KMS-11 (cell line): ENCODE measurements at regions not wholly inside any gene's neighbourhood (a gene's known extent, or its start where the extent isn't known, plus 50 kb on each side); places are given as distances from the start of the nearest gene placed in this dataset.

ENCODE experiments used
- H2AFZ ChIP-seq: fragments of 200-600 bp; sonication (generic); 2 replicates; pipeline ENCODE4 v1.6.1; 2016; ENCODE audit warnings: antibody characterized with exemption, mixed run types, low read depth
- H3K27ac ChIP-seq: fragments of 200-600 bp; sonication (generic); 2 replicates; pipeline ENCODE4 v1.6.1; 2016; ENCODE audit warnings: mild to moderate bottlenecking, mixed run types
- H3K27me3 ChIP-seq: fragments of 200-600 bp; sonication (generic); 2 replicates; pipeline ENCODE4 v1.6.1; 2017; ENCODE audit warnings: mild to moderate bottlenecking, low read depth, mixed run types, moderate library complexity; ENCODE audit not compliant: insufficient read depth
- H3K36me3 ChIP-seq: fragments of 200-600 bp; sonication (generic); 2 replicates; pipeline ENCODE4 v1.6.1; 2017; ENCODE audit warnings: mild to moderate bottlenecking, mixed run types; ENCODE audit not compliant: insufficient read depth
- H3K4me1 ChIP-seq: fragments of 200-600 bp; sonication (generic); 2 replicates; pipeline ENCODE4 v1.6.1; 2016; ENCODE audit warnings: mild to moderate bottlenecking, low read depth, mixed run types; ENCODE audit not compliant: poor library complexity, severe bottlenecking
- H3K4me2 ChIP-seq: fragments of 200-600 bp; sonication (generic); 2 replicates; pipeline ENCODE4 v1.7.0; 2016; ENCODE audit warnings: mild to moderate bottlenecking, mixed run types
- H3K4me3 ChIP-seq: fragments of 200-600 bp; sonication (generic); IDR thresholded peaks from 2 replicates; pipeline ENCODE4 v1.6.1; 2017; ENCODE audit warnings: low read depth, low read length, mixed read lengths; ENCODE audit not compliant: insufficient read depth
- H3K79me2 ChIP-seq: fragments of 200-600 bp; sonication (generic); 2 replicates; pipeline ENCODE4 v1.6.1; 2016; ENCODE audit warnings: low read depth, mixed run types; ENCODE audit not compliant: insufficient read depth
- H3K9ac ChIP-seq: fragments of 200-600 bp; sonication (generic); 2 replicates; pipeline ENCODE4 v1.6.1; 2016; ENCODE audit warnings: mild to moderate bottlenecking, mixed run types
- H4K20me1 ChIP-seq: fragments of 200-600 bp; sonication (generic); 2 replicates; pipeline ENCODE4 v1.6.1; 2016; ENCODE audit warnings: mild to moderate bottlenecking, mixed run types; ENCODE audit not compliant: insufficient read depth
- CTCF ChIP-seq: fragments of 200-600 bp; sonication (generic); conservative IDR thresholded peaks from 2 replicates; pipeline ENCODE4 v1.6.1; 2017; ENCODE audit warnings: low read depth, mild to moderate bottlenecking, antibody characterized with exemption, low read length, moderate library complexity, mixed read lengths

GRCh38 chr15:52876991-52877663 is 87.0 kb upstream of the ONECUT1 start:
- TF ChIP-seq CTCF, result no peak
- Histone ChIP-seq H2AFZ (no peak overlapping the region), H3K9ac (no peak overlapping the region), H4K20me1 (no peaks in the 10 kb centered on the region), H3K27ac (no peak overlapping the region), H3K27me3 (no peaks in the 10 kb centered on the region), H3K4me1 (no peaks in the 10 kb centered on the region), H3K79me2 (no peaks in the 10 kb centered on the region), H3K4me3 (no peak overlapping the region), H3K36me3 (no peaks in the 10 kb centered on the region), H3K4me2 (no peak overlapping the region)

- H2AFZ ChIP-seq, result no peak overlapping the region
- H3K79me2 ChIP-seq, result no peaks in the 10 kb centered on the region
- H4K20me1 ChIP-seq, result no peaks in the 10 kb centered on the region
- no peak overlapping the region for H3K9ac ChIP-seq
- no peak overlapping the region for H3K27ac ChIP-seq
- H3K4me3 ChIP-seq, result no peak overlapping the region
- H3K4me1 ChIP-seq, result no peaks in the 10 kb centered on the region
- no peaks in the 10 kb centered on the region for H3K36me3 ChIP-seq
- no peaks in the 10 kb centered on the region for H3K27me3 ChIP-seq
- TF ChIP-seq CTCF, result no peak
- H3K4me2 ChIP-seq, result no peak overlapping the region
Measured at GRCh38 chr15:52872036-52872818, 82.1 kb upstream of the ONECUT1 start.

DNA sequence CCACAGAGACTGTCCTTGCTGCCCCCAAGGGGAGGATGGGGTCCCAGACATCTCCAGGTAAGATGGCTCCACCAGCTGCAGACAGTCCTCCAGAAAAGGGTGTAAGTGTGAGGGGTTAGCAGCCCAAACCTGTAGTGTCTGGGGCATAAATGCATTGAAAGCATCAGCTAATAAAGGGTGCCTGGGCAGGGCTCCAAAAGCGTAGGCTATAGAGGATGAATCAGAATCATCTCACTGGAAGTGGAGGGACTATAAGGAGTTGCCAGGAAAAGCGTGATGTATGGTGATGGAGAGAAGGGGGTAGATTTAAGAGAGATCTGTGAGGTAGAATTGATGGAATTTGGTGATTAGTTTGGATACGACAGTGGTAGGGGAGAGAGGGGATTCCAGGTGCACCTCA is 79.9 kb upstream of the ONECUT1 start:
- Histone ChIP-seq H3K4me2 (no peak overlapping the region), H3K36me3 (no peaks in the 10 kb centered on the region), H3K79me2 (no peaks in the 10 kb centered on the region), H3K27ac (no peak overlapping the region), H3K4me1 (no peaks in the 10 kb centered on the region), H3K27me3 (no peaks in the 10 kb centered on the region), H4K20me1 (no peaks in the 10 kb centered on the region), H3K4me3 (no peak overlapping the region), H3K9ac (no peak overlapping the region), H2AFZ (no peak overlapping the region)
- no peak for TF ChIP-seq CTCF

DNA sequence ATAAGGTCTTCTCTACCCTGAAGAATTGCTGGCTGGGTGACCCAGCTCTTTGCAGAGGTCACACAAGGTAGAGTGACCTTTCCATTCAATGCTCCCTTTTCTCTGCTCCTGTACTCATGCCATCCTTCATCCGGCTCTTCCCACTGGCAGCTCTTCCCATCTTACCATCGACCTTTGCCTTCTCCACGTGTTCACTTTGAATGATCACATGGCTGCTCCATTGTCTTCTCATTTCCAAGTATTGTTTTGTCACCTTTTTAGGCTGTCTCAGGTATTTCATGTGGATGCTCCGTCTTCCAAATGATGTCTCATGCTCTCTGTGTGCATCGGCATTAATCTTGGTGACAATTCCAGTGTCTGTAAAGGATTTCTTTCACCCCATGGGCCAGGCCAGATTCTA is 76.6 kb upstream of the ONECUT1 start:
- no peaks in the 10 kb centered on the region for H4K20me1 ChIP-seq
- H3K4me1 ChIP-seq, result no peaks in the 10 kb centered on the region
- TF ChIP-seq CTCF, result no peak
- no peaks in the 10 kb centered on the region for H3K79me2 ChIP-seq
- H3K4me3 ChIP-seq, result no peak overlapping the region
- no peak overlapping the region for H3K4me2 ChIP-seq
- H3K9ac ChIP-seq, result no peak overlapping the region
- no peak overlapping the region for H3K27ac ChIP-seq
- H2AFZ ChIP-seq, result no peak overlapping the region
- no peaks in the 10 kb centered on the region for H3K27me3 ChIP-seq
- H3K36me3 ChIP-seq, result no peaks in the 10 kb centered on the region
